MM.1S (cell line): ENCODE measurements at regions not wholly inside any gene's neighbourhood (a gene's known extent, or its start where the extent isn't known, plus 50 kb on each side); places are given as distances from the start of the nearest gene placed in this dataset.

Experiments used
- EZH2 ChIP-seq: fragments of 300-600 bp; sonication (generic); optimal IDR thresholded peaks from 2 replicates; pipeline ENCODE3; 2017; ENCODE audit warnings: low read depth, mild to moderate bottlenecking, antibody characterized with exemption, low read length, mixed read lengths
- EZH2phosphoT487 ChIP-seq: fragments of 300-600 bp; sonication (generic); IDR thresholded peaks from 2 replicates; pipeline ENCODE4 v1.6.1; 2018; ENCODE audit warnings: antibody characterized with exemption, low read length
- TF ChIP-seq, protein P1 (sequence below): fragments of 300-600 bp; sonication (generic); IDR thresholded peaks from 2 replicates; pipeline ENCODE4 v1.5.1; 2016; ENCODE audit warnings: antibody characterized with exemption, low read length, mixed read lengths

DNA sequence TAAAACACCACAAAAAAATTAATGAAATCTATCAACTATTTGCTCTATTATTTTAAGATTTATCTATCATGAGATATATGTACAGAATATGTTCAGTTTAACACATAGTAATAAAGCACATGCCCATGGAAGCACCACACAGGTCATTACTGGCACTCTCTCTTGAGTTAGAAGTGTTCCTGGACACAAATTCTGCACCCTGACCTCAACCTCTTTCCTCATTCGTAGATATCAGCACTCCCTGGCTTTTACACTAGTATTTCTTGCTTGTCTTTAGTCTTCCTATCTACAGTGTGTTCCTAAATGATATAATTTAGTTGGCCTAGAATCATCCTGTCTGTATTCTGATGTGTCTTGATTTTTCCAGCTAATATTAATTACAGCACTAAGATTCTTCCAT is 321.0 kb upstream of the SOX5 start:
- TF ChIP-seq EZH2 (no peak), EZH2phosphoT487 (no peak)
- TF ChIP-seq, protein P1, sequence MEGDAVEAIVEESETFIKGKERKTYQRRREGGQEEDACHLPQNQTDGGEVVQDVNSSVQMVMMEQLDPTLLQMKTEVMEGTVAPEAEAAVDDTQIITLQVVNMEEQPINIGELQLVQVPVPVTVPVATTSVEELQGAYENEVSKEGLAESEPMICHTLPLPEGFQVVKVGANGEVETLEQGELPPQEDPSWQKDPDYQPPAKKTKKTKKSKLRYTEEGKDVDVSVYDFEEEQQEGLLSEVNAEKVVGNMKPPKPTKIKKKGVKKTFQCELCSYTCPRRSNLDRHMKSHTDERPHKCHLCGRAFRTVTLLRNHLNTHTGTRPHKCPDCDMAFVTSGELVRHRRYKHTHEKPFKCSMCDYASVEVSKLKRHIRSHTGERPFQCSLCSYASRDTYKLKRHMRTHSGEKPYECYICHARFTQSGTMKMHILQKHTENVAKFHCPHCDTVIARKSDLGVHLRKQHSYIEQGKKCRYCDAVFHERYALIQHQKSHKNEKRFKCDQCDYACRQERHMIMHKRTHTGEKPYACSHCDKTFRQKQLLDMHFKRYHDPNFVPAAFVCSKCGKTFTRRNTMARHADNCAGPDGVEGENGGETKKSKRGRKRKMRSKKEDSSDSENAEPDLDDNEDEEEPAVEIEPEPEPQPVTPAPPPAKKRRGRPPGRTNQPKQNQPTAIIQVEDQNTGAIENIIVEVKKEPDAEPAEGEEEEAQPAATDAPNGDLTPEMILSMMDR, result no peak
